HG03432 (cell line): ENCODE measurements at regions not wholly inside any gene's neighbourhood (a gene's known extent, or its start where the extent isn't known, plus 50 kb on each side); places are given as distances from the start of the nearest gene placed in this dataset.
"Not testable (repeated sequence)": the region's sequence is repeated elsewhere in the genome, so short reads cannot be mapped to it uniquely, and the experiment has no call there.

Experiments used
- ATAC-seq: cut with Tn5 transposase; IDR thresholded peaks from one replicate; pipeline ENCODE4 v1.9.1; 2021; ENCODE audit warnings: mild to moderate bottlenecking, moderate library complexity; ENCODE audit not compliant: unreplicated experiment

DNA sequence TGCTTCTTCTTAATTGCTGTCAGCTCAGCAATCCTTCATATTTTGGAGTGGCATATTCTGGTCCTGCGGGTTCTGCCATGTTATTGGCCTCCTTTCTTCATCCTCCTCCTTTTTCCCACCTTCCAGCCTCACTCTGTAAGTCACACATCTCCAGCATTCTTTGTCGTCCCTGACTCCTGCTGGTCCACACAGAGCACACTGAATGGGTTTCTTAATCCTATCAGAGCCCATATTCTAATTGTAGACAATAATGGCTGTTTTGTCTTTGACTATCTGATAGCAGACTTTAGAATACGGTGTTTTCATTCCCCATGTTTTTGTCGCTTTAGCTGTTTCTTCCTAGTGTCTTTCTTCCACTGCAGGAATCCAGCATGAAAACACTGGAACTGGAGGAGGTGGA, 389.6 kb downstream of the REEP3 start:
- no peak for ATAC-seq

GRCh38 chr10:63915240-63915639, 394.0 kb downstream of the REEP3 start:
- no peak for ATAC-seq

- no peak for ATAC-seq
Observed at GRCh38 chr10:63917363-63917762, 396.2 kb downstream of the REEP3 start.

DNA sequence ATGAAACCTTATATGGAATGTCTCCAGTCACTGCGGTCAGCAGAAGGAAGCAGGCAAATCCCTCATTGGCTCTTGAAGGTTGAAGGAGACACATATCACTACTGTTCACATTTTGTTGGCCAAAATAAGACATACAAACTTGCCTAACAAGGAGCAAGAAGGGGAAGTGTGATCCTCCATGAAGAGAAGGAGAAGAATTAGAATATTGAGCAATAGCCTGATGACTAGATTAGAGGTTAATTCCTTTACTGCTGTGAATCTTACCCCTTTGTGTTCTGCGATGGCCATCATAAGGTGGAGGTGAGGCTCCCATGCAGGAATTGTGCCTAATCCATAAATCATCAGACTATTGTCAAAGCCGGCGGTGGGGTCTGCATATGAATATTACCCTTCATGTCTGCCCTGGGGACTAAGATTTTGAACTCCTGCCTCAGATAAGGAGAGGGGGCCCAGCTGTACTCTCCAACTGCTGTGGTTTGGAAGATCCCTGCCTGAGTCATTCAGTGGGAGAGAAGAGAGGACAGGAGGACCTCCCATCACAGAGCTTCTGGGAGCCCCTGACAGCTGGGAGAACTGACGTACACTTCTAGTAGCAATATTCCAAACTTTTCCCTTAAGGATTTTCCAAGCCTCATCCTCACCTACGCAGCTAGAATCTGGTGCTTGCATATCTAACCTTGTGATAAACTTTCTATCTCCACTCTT, 398.5 kb downstream of the REEP3 start:
- ATAC-seq = no peak

DNA sequence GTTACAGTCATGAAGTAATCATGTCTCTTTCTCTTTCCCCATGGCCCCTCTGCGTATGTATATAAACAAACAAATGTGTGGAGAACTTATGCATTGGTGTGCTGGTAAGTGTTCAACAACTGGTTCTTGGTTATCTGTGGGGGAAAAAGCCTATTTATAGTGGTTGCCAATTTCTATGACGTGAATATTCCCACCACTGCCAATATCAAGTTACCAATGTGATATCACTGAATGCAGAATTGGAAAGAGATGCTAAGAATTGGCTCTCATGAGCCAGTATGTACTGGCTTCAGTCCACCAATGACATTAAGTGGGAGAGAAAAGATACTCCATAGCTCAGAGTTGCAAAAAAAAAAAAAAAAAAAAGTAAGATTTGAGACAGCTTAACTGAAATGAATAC, 399.7 kb downstream of the REEP3 start:
- ATAC-seq = no peak

GRCh38 chr10:63921908-63922467, 400.8 kb downstream of the REEP3 start:
- no peak for ATAC-seq

GRCh38 chr10:63922468-63923284, 401.5 kb downstream of the REEP3 start:
- ATAC-seq = no peak

- ATAC-seq = no peak
Observed at GRCh38 chr10:63929831-63930467, 408.7 kb downstream of the REEP3 start.

DNA sequence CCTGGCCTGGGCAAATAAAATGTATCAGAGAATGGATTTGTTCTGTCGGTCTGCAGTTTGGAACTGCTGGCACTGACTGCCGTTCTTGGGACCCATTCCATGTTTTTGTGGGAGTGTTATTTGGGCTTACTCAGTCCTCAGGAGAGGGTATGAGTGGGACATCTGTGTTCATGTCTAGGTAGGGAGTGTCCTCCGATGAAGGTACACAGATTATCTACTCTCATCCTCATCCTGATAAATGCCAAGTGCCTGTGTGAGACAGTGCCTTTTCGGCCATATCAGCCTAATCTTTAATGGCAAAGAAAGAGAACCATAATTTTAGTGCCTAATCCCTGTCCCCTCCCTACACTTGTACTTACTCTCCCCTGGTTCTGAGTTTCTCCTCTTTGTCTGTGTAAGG, 409.4 kb downstream of the REEP3 start:
- ATAC-seq = no peak

GRCh38 chr10:63935705-63936104, 414.5 kb downstream of the REEP3 start:
- ATAC-seq = no peak

- no peak for ATAC-seq
Observed at GRCh38 chr10:63940277-63940922, 419.2 kb downstream of the REEP3 start.

- no peak for ATAC-seq
Observed at GRCh38 chr10:63964406-63964805, 443.2 kb downstream of the REEP3 start.

DNA sequence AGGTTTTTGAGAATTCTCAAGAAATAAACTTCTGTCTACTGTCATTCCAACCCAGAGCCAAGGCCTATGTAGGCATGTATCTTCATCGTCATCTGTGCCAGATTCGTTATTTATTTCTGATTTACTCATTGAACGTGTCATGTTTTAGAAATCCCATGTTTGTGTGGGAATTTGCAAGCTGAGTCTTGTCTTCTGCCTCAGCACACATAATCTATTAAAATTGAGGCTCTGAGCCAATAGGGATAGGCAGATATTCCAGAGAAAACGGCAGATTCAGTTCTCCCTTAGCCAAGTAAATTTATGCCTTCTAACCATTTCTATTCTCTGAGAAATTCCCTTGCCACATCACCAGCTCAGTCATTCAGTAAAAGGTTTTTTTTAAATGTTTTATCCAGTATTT, 444.6 kb downstream of the REEP3 start:
- no peak for ATAC-seq

DNA sequence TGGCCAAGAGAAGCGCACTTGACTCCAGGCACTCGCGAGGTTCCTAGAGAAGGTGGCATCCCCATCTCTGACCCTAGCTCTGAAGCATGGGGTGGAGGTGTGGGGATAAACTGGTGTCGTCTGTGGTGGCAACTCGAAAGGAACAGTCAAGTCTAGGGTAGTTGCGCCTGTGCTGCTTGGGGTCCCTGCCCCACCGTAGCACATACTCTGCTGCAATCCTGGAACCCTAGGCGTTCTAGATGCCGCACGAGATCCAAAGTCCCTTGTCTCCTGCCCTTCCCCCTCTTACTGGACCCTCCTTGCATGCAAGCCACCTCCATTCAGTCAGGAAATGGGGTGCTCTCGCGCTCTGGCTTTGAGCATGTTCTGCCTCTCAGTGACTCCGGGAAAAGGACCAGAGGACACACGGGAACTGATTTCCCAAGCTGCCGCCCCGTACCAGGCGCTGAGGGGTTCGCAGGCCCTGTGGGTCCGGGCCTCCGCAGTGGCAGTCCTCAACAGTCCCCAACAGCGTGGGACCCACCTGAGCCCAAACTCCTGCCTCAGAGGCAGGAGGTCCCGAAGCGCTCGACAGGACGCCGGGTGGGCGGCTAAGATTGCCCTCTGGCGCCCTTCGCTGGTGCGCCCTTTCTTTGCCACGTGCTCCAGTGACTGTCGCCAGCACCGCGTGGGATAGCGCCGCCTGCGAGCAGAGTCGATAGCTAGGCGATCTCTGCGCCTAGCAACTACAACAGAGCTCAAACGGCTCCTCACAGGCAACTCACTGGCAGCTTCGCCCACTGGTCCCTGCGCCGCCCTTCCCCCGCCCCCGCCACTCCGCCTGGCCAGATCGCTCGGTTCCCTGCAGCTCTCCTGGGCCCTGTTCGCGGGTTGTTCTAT, 452.0 kb downstream of the REEP3 start:
- ATAC-seq = no peak

DNA sequence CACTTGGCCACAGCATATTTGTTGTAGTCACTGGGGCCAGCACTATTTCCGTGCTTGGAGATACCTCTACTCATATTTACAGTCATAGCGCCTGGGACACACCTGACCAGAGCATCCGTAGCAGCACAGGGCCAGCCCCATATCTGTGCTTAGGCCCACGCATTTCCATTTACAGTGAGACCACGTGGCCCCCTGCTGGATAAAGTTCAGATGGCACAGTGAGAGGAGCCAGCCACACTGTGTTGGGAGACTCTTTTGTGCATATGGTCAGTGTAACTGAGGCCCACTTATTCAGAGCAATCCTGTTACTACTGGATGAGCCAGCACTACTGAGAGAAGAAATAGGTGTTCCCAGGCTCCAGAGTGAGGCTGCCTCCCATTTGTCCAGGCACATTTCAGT, 455.3 kb downstream of the REEP3 start:
- peak; percentile 94 for ATAC-seq

GRCh38 chr10:63977329-63977923, 456.2 kb downstream of the REEP3 start:
- peak; percentile 63 for ATAC-seq

DNA sequence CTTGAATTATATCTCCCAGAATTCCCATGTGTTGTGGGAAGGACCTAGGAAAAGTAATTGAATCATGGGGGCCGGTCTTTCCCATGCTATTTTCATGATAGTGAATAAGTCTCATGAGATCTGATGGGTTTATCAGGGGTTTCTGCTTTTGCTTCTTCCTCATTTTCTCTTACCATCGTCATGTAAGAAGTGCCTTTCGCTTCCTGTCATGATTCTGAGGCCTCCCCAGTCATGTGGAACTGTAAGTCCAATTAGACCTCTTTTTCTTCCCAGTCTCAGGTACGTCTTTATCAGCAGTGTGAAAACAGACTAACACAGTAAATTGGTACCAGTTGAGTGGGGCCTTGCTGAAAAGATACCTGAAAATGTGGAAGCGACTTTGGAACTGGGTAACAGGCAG, 459.7 kb downstream of the REEP3 start:
- ATAC-seq = not testable (repeated sequence)

- ATAC-seq = not testable (repeated sequence)
Observed at GRCh38 chr10:63984061-63984460, 462.9 kb downstream of the REEP3 start.

DNA sequence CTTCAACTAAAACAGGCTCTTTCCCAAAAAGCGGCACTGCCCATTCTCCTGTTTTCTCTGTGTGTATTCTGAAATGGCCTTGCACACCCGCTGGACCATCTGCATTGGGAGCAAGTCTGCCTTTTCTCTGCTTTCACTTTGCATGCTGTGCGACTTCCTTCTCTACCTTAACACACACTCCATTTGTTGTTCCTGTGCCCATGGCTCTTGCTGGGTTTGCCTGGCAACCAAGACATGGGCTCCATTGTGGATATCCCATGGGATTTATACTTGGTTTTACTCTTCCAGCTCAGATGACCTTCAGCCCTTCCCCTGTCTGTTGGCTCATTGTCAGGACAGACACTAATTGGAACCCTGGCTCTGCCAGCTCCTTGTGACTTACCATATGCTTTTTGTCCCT, 465.3 kb downstream of the REEP3 start:
- no peak for ATAC-seq

GRCh38 chr10:63987212-63987611, 466.0 kb downstream of the REEP3 start:
- ATAC-seq = no peak
